ENCODE measurements at regions not wholly inside any gene's neighbourhood (a gene's known extent, or its start where the extent isn't known, plus 50 kb on each side); places are given as distances from the start of the nearest gene placed in this dataset.

DNA sequence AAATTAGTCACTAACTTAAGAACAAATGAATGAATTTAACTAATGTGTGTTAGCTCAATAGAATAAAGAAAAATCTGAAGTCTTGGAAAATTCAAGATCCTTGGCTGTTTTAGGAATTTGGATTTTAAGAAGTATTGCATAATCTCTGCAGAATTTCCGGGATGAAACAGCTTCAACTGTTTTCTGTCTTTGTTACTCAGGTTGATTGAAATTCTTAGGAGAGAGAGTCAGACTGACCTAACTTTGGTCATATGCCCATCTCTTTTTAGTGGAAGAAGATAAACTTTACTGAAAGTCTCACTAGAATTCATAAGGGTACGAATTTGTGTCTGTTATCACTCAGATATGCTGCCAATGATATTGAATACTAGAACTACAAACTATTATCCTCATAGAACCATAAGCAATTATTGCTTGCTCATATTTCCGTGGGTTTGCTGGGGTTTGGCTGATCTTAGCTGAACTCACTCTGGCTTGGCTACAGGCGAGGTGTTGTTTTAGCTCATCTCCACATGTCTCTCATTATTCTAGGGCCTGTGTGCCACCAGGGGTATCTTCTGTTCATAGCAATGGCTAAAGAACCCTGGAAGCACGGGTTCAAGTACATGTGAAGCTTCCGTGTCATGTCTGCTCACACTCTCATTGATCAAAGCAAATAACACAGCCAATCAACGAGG, 257.4 kb upstream of the NOVA1 start:
- Mint-ChIP-seq H3K27ac (no peak overlapping the region), H3K4me3 (no peak overlapping the region), H3K36me3 (ENCODE audit: low read depth) (no peaks in the 10 kb centered on the region), H3K27me3 (ENCODE audit: low read depth) (no peaks in the 10 kb centered on the region), H3K4me1 (ENCODE audit: low read depth) (no peaks in the 10 kb centered on the region), H3K9me3 (peaks cover 30% of the 10 kb centered on the region)

DNA sequence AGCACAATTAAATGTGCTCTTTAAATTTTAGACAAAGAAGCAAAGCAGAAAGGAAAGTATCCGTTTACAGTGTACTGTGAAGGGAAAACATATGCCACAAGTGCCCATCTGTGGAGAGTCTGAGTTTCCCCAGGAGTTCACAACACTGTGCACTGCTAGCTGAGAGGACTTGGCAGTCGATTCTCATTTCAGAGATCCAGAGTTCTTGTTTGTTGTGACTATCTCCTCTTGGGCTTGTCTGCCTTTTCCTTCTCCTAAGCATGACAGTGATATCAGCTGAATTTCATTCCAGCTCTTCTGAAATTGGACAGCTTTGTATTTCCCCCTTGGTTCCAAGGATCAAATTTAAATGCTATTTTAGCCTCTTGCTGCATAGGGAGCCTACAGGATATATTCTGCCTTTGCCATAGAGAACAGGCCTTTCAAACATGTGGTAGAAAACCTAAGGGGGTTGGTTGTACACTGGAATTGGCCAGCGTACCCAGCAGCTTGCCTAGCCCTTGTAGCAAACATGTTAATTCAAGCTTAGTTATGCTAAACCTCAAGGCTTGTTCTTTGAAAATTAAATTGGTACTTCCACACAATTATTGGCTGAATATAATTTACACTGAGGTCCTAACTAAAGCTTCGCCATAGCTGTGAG, 259.2 kb upstream of the NOVA1 start:
- no peaks in the 10 kb centered on the region for H3K36me3 Mint-ChIP-seq (ENCODE audit: low read depth)
- H3K4me1 Mint-ChIP-seq (ENCODE audit: low read depth) = no peaks in the 10 kb centered on the region
- no peaks in the 10 kb centered on the region for H3K27me3 Mint-ChIP-seq (ENCODE audit: low read depth)
- H3K4me3 Mint-ChIP-seq = no peak overlapping the region
- peaks cover 30% of the 10 kb centered on the region for H3K9me3 Mint-ChIP-seq
- no peak overlapping the region for H3K27ac Mint-ChIP-seq

DNA sequence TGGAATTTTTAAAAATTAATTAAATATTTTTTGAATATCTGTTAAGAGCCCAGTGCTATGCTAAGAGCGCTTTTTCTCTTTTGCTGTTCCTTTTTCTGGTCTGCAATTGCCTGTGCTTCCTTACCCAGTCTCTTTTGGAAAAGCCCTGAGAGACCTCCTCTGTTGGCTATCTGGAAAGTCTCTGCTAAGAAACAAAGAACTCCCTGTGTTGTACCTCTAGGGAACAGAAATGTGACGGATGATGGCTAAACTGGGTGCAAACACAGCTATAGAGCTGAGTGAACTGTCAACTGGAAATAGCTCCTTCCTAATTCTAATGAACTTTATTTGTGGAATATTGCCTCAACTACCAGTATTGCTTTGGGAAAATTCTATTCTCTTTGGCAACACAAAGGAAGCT, 261.6 kb upstream of the NOVA1 start:
- H3K36me3 Mint-ChIP-seq (ENCODE audit: low read depth) = no peaks in the 10 kb centered on the region
- H3K9me3 Mint-ChIP-seq = peaks cover 15% of the 10 kb centered on the region
- no peak overlapping the region for H3K4me3 Mint-ChIP-seq
- H3K27ac Mint-ChIP-seq = no peak overlapping the region
- no peaks in the 10 kb centered on the region for H3K27me3 Mint-ChIP-seq (ENCODE audit: low read depth)
- H3K4me1 Mint-ChIP-seq (ENCODE audit: low read depth) = no peaks in the 10 kb centered on the region

DNA sequence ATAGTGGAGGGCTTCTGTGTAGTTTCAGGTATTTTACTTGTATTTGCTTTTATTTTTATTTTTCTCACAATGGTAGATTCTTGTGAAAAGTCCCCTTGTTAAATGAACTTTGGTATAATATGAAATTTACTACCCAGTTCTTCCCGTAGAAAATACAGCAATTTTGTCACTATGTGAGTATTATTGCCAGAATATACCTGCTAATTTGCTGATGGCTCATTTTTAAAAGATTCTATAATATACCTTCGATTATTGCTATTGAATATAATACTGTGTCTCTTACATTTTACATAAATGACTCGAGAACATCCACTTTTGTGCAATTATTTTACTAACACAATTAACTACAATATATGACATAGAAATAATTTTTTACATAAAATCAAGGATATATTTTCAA, 262.3 kb upstream of the NOVA1 start:
- no peaks in the 10 kb centered on the region for H3K27me3 Mint-ChIP-seq (ENCODE audit: low read depth)

DNA sequence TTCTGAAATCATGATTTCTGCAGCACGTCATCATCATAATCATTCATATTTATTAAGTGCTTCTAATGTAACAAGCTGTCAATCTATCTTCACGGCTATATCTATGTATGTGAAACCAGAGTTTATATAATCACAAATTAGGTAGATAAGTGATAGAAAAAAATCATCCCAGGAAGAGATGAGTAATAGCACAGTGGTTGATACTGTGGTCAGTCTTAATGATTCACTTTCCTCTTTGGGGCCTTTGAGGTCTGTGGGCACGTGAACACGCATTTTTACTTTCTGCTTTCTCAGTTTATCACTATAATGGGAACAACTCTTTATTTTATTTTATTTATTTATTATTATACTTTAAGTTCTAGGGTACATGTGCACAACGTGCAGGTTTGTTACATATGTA, 265.9 kb upstream of the NOVA1 start:
- H3K4me1 Mint-ChIP-seq (ENCODE audit: low read depth) = no peaks in the 10 kb centered on the region

More for the DNA sequence above, 262.3 kb upstream of the NOVA1 start:
- Mint-ChIP-seq H3K36me3 (ENCODE audit: low read depth) (no peaks in the 10 kb centered on the region), H3K27ac (no peak overlapping the region), H3K4me1 (ENCODE audit: low read depth) (no peaks in the 10 kb centered on the region), H3K9me3 (peaks cover 14% of the 10 kb centered on the region), H3K4me3 (no peak overlapping the region)

DNA sequence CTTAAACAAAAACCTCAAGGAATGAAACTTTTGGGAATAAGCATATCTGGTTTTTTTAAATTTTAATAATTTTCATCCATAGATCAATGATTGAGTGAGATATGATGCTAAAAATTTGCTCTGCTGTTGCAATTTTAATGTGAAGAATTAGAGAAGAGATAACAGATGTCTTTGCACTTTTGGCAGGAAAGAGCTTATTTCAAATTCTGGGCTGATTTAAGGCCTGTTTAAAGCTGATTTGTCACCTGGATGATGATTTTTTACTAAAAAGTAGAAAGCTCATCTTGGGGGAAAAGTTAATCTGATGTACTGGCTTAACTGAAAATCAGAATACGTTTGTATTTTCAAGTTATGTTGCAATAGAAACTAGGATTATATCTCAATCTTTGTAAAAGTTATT, 268.9 kb upstream of the NOVA1 start:
- Mint-ChIP-seq H3K4me3 (no peak overlapping the region), H3K27me3 (ENCODE audit: low read depth) (no peaks in the 10 kb centered on the region), H3K36me3 (ENCODE audit: low read depth) (no peaks in the 10 kb centered on the region), H3K4me1 (ENCODE audit: low read depth) (no peaks in the 10 kb centered on the region), H3K9me3 (peaks cover 12% of the 10 kb centered on the region), H3K27ac (no peak overlapping the region)

More for the DNA sequence above, 265.9 kb upstream of the NOVA1 start:
- Mint-ChIP-seq H3K27me3 (ENCODE audit: low read depth) (no peaks in the 10 kb centered on the region), H3K4me3 (no peak overlapping the region), H3K9me3 (peaks cover 10% of the 10 kb centered on the region), H3K36me3 (ENCODE audit: low read depth) (no peaks in the 10 kb centered on the region), H3K27ac (no peak overlapping the region)

DNA sequence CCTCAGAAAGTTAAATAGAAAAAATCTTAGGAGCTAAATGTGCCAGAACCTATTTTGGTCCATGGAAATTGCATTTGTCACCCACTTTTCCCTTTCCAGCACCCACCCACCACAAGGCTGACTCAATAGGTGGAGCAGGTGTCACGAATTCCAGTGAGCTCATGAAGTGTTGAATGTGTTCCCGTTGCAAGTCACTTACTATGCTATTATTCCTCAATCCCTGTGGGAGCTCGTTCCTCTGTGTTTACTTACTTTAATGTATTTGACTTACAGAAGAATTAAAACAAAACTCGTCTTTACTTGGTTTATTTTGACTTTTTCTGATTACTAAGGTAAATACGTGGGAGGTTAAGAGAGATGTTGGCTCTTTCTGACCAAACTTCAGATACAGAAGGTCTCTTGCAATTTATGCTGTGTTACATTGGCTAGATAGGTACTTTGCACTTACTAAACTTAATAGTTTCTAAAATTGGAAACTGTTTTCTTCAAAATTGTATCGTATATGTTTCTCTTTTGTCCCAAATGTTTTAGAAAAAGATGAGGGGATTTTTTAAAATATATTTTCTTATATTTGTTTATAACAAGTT, 269.4 kb upstream of the NOVA1 start:
- Mint-ChIP-seq H3K27ac (no peak overlapping the region), H3K4me3 (no peak overlapping the region), H3K36me3 (ENCODE audit: low read depth) (no peaks in the 10 kb centered on the region), H3K4me1 (ENCODE audit: low read depth) (no peaks in the 10 kb centered on the region), H3K27me3 (ENCODE audit: low read depth) (no peaks in the 10 kb centered on the region), H3K9me3 (peaks cover 12% of the 10 kb centered on the region)

DNA sequence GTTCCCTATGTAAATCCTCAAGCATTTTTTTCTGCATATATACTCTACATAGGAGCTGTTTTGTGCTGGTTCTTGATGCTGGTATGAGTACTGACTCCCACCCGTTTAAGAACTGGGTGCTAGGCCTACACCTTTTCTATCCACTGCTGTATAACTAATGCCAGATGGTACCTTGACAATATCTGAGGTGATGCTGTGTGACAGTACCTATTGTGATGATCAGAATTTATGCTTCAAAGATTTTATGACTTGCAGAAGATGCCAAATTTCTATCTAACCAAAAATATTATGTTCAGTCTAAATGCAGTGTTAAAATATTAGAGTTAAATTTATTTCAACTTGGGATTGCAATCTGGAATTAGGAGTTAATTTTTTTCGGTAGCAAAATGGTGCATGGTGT, 272.3 kb upstream of the NOVA1 start:
- Mint-ChIP-seq H3K4me1 (ENCODE audit: low read depth) (no peaks in the 10 kb centered on the region), H3K9me3 (peaks cover 12% of the 10 kb centered on the region), H3K36me3 (ENCODE audit: low read depth) (no peaks in the 10 kb centered on the region), H3K27ac (no peak overlapping the region), H3K4me3 (no peak overlapping the region), H3K27me3 (ENCODE audit: low read depth) (no peaks in the 10 kb centered on the region)

DNA sequence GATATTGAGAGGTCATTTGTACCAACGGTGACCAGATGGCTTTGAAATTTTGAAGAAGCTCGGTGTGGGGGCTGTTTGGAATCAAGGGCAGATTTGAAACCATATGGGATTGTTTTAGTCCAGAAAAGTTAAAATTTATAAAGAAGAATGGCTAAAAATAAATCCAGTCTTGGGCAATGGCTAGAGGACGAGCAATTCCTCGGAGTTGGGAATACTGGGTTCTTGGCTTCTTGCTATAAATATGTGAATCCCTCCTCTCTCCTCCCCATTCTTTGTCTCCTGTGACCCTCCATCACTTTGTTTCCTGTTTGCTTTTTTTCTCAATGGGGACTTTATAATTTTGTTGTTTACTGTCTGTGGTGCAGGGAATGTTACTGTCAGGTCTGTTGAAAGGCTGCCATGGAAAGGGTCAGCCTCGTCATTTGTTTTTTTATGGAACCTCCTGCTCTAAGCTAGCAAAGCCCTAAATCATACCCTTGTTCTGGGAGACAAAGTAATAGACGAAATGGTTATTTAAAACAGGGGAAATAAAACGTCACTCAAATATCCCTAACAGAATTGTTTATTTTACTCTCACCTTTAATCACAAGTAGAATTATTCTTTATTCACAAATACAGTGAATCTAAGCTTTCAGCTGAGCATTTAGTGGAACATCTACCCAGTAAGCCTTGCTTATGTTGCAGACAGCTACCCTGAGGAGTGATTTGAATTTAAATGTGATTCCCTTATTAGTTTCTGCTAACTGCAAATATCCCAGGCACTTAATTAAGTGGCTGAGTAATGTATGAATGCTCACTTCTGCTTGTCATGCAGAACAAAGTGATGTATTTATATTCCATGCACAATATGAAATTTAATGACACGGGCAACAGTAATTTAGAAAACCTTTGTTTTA, 273.1 kb upstream of the NOVA1 start:
- Mint-ChIP-seq H3K4me3 (no peak overlapping the region), H3K27ac (no peak overlapping the region), H3K9me3 (peaks cover 17% of the 10 kb centered on the region), H3K4me1 (ENCODE audit: low read depth) (no peaks in the 10 kb centered on the region), H3K27me3 (ENCODE audit: low read depth) (no peaks in the 10 kb centered on the region), H3K36me3 (ENCODE audit: low read depth) (no peaks in the 10 kb centered on the region)

DNA sequence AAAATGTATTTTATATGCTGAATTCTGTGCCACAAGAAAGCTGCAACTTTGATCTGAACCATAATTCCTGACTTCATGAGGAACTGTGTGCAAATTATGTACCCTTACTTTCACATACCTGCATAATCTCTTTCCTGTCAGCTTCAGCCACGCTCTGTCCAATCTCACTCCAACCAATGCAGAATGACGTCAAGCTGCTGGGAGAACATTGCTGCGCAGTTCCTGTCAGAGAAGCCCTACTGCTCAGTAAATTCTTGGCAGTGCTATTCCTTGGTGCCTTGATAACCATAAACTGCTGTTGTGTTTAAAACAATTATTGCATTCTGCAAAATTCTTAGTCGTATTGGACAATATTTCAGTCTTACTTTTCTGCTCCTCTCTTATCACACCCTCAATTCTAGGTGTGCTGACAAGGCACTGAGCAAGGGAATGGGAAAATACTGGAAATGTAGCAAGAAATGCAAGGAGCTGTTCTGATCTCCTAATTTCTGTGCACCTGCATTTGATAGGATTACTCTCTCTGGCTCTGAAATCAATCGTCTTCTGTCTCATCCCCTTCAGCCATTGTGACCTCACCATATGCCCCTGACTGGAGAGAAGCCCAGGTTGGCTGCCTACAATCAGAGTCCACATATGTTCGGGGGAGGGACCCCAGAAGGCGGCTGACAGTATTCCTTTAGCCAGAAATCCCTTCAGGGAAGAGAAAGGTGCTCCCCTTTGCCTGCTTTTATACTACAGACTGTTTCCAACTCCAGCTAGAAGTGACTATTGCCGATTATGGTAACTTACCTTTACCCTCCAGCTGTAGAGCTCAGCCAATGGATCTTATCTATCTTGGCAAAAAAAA, 274.9 kb upstream of the NOVA1 start:
- no peak overlapping the region for H3K27ac Mint-ChIP-seq
- no peaks in the 10 kb centered on the region for H3K4me1 Mint-ChIP-seq (ENCODE audit: low read depth)
- peaks cover 19% of the 10 kb centered on the region for H3K9me3 Mint-ChIP-seq
- no peaks in the 10 kb centered on the region for H3K36me3 Mint-ChIP-seq (ENCODE audit: low read depth)
- H3K4me3 Mint-ChIP-seq = no peak overlapping the region
- no peaks in the 10 kb centered on the region for H3K27me3 Mint-ChIP-seq (ENCODE audit: low read depth)

DNA sequence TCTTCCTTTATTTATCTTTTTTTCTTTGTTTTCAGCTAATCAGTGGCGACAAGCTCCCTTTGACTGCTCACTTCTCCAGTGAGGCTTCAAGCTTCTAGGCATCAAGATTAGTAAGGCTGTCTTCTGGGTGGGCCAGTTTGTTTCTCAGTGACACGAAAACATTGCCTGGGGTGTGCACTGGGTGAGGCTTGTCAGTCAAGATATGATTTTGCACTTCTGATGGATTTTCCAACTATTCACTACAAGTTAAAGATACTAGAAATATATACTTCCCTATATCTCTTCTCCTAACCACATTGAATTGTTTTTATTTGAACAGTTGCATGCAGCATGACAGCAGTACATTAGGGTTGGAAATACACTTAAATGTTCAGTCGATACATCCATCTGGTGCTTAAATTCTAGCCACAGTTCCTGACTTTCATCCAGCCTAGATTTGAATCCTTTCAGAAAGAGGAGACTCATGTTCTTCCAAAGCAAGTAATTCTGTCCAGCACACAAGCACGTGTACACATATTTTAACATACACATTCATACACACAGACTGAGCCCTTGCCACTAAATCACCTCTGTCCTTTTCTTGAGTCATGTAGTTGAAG, 275.6 kb upstream of the NOVA1 start:
- no peak overlapping the region for H3K27ac Mint-ChIP-seq
- no peak overlapping the region for H3K4me3 Mint-ChIP-seq
- no peaks in the 10 kb centered on the region for H3K36me3 Mint-ChIP-seq (ENCODE audit: low read depth)
- peaks cover 15% of the 10 kb centered on the region for H3K9me3 Mint-ChIP-seq
- H3K27me3 Mint-ChIP-seq (ENCODE audit: low read depth) = no peaks in the 10 kb centered on the region
- no peaks in the 10 kb centered on the region for H3K4me1 Mint-ChIP-seq (ENCODE audit: low read depth)

DNA sequence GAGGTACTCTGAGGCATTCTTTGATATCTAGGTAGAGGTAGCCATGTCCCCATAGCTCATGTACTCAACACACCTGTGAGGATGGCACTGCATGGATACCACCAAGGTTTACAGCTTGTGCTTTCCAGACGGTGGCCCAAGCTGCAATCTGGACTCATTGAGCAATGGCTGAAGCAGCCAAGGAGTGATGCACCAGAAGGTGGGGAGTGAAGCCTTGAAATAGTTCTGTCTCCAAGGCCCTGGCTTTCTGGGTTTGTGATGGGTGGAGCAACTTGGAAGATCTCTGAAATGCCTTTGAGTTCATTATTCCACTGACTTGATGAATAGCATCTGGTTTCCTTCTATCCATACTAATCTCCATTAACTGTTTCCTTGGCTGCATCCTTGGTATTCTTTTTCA, 290.0 kb upstream of the NOVA1 start:
- Mint-ChIP-seq H3K9me3 (peaks cover 30% of the 10 kb centered on the region), H3K4me3 (no peak overlapping the region), H3K27me3 (ENCODE audit: low read depth) (no peaks in the 10 kb centered on the region), H3K4me1 (ENCODE audit: low read depth) (no peaks in the 10 kb centered on the region), H3K36me3 (ENCODE audit: low read depth) (no peaks in the 10 kb centered on the region), H3K27ac (no peak overlapping the region)

DNA sequence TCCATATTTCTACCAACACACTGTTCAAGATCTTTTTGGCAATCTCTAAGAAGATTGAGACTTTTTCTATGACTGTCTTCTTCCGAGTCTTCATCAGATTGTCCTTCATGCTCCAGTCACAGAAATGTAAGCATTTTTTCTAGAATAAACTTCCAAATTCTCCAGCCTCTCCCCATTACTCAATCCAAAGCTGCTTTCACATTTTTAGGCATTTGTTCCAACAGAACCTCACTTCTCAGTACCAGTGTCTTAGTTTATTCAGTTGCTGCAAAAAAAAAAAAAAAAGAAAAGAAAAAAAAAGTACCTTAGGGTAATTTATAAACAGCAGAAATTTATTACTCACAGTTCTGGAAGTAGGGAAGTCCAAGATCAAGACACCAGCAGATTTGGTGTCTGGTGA, 290.8 kb upstream of the NOVA1 start:
- Mint-ChIP-seq H3K36me3 (ENCODE audit: low read depth) (no peaks in the 10 kb centered on the region), H3K27ac (no peak overlapping the region)

DNA sequence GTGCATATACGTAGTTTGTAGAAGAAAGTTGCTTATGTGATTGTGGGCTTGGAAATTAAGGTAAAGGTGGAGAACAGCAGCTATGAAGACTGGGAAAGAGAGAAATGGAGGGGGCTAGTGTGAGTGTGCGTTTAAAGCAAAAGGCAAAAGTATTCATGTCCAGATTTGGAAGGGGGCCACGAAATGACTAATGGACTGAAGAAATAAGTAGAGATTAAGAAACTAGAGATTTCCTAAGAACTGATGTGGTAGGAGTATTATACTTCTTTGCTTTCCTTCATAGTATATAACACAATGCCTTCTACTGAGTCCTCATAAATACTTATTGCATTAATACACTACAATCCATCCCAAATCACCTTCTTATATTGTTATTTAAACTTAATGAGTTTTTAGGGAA, 298.6 kb upstream of the NOVA1 start:
- Mint-ChIP-seq H3K36me3 (ENCODE audit: low read depth) (no peaks in the 10 kb centered on the region), H3K9me3 (peaks cover 25% of the 10 kb centered on the region), H3K27ac (no peak overlapping the region)

More for the DNA sequence above, 290.8 kb upstream of the NOVA1 start:
- H3K9me3 Mint-ChIP-seq = peaks cover 30% of the 10 kb centered on the region
- H3K4me1 Mint-ChIP-seq (ENCODE audit: low read depth) = no peaks in the 10 kb centered on the region
- H3K4me3 Mint-ChIP-seq = no peak overlapping the region
- H3K27me3 Mint-ChIP-seq (ENCODE audit: low read depth) = no peaks in the 10 kb centered on the region

More for the DNA sequence above, 298.6 kb upstream of the NOVA1 start:
- H3K4me3 Mint-ChIP-seq = no peak overlapping the region
- H3K27me3 Mint-ChIP-seq (ENCODE audit: low read depth) = no peaks in the 10 kb centered on the region
- no peaks in the 10 kb centered on the region for H3K4me1 Mint-ChIP-seq (ENCODE audit: low read depth)

Data from T-helper 1 cell treated with Interleukin-12 subunit alpha and Interleukin-12 subunit beta and Interleukin-4 antibody, amounts not matched to agents 30 μg/mL and 1 μg/mL, for 36 hours (primary cell).